ENCODE measurements at regions not wholly inside any gene's neighbourhood (a gene's known extent, or its start where the extent isn't known, plus 50 kb on each side); places are given as distances from the start of the nearest gene placed in this dataset.

GRCh38 chr4:127528302-127528701 is 104.5 kb upstream of the INTU start:
- TF ChIP-seq, protein P1, sequence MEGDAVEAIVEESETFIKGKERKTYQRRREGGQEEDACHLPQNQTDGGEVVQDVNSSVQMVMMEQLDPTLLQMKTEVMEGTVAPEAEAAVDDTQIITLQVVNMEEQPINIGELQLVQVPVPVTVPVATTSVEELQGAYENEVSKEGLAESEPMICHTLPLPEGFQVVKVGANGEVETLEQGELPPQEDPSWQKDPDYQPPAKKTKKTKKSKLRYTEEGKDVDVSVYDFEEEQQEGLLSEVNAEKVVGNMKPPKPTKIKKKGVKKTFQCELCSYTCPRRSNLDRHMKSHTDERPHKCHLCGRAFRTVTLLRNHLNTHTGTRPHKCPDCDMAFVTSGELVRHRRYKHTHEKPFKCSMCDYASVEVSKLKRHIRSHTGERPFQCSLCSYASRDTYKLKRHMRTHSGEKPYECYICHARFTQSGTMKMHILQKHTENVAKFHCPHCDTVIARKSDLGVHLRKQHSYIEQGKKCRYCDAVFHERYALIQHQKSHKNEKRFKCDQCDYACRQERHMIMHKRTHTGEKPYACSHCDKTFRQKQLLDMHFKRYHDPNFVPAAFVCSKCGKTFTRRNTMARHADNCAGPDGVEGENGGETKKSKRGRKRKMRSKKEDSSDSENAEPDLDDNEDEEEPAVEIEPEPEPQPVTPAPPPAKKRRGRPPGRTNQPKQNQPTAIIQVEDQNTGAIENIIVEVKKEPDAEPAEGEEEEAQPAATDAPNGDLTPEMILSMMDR (IDR thresholded peaks at IDR 0.05; ENCODE audit: low read depth, low read length) = no peak
- no peak for TF ChIP-seq EZH2phosphoT487 (IDR thresholded peaks at IDR 0.05; ENCODE audit: low read depth)
